Right lobe of liver (tissue), 4 donors: ENCODE measurements at regions not wholly inside any gene's neighbourhood (a gene's known extent, or its start where the extent isn't known, plus 50 kb on each side); places are given as distances from the start of the nearest gene placed in this dataset.

Experiments
- CTCF ChIP-seq, 4 donors: fragments of 200-600 bp in 3 of 4; fragments of 450-650 bp in 1 of 4; IDR thresholded peaks; one replicate each; pipeline versions ENCODE4 v1.5.1 to v1.8.0; 2016 to 2022; ENCODE audit warnings: antibody characterized with exemption in 4 of 4, mild to moderate bottlenecking in 2 of 4
- POLR2A ChIP-seq: fragments of 450-650 bp; IDR thresholded peaks from one replicate; pipeline ENCODE4 v1.6.1; 2017; ENCODE audit warnings: antibody characterized with exemption, mild to moderate bottlenecking
- donor health status: DM: no; HTN: no; CAD: no.
- donor health status: DM: no; HTN: no; CAD: no.
- donor health status: DM: no; HTN: yes; CAD: no.

DNA sequence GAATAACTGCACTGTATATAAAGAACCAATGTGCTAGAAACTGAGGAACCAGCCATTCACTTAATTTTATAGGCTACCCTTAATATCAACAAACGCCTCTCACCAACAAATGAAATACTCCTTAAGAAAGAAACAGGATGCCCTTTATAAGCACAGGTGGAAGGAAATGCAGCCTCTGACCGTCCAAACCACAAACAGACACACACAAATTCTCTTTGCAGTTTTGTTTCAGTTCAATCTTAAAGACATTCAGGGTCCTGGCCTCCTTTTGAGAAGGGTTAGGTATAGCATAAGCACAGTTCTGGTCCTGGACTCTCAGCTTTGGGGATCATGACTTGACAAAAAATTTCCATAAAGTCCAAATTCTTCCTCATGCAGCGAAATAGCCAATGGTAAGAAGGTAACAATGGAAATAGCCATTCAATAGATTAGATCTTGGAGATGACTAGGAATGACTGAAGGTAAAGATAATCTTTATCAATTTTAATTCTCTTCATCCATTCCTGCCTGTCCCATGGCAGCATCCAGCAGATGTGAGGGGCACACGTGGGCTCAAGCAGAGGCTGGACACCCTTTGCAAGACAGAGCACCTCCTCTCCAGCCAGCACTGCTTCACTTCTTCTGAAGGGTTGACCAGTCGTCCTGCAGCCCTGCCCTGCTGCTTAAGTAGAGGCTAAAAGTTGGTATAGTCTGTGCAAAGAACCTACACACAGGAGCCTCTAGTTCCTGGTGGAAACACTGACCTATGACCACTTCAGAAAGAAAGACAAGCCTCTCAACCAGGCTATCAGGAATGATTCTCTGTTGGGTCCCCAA lies 123.9 kb downstream of the CD83 start:
- no peak for TF ChIP-seq CTCF (IDR thresholded peaks at IDR 0.05)
- TF ChIP-seq POLR2A: no peak
